ENCODE measurements at regions not wholly inside any gene's neighbourhood (a gene's known extent, or its start where the extent isn't known, plus 50 kb on each side); places are given as distances from the start of the nearest gene placed in this dataset.

DNA sequence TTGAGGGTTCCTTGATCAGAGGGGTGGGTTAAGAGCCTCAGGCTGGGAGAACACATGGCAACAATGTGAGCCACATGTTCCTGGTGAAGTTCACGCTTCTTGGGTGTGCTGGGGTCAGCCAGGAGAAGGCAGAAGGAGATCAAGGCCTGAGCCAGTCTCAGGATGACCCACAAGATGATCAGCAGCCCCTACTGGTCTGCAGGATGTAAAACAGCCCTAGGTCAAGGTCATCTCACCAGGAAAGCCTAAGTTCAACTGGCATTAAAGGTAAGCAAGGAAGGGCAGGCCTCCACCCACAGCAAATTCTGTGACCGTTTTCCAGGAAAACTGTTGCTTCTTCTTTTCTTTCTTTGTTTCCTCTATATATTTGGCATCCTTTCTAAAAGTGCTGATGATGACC is 156.7 kb upstream of the KIRREL3 start:
- no peak overlapping the region for H3K27ac ChIP-seq (ENCODE audit: low read depth in 1 of 2, low read length in 1 of 2)

GRCh38 chr11:127149410-127149809 is 148.8 kb upstream of the KIRREL3 start:
- DNase-seq (no peak), ATAC-seq (ENCODE audit: insufficient read depth, low FRiP score) (no peak)
- Histone ChIP-seq H3K9me3 (ENCODE audit: control insufficient read depth in 4 of 4, insufficient read depth in 3 of 4, low read length in 3 of 4) (no peaks in the 10 kb centered on the region), H3K36me3 (ENCODE audit: control insufficient read depth in 4 of 4, insufficient read depth in 4 of 4, low read length in 4 of 4) (no peaks in the 10 kb centered on the region), H3K27me3 (ENCODE audit: control insufficient read depth in 3 of 3, insufficient read depth in 3 of 3, low read length in 2 of 3) (no peaks in the 10 kb centered on the region), H3K4me3 (no peak overlapping the region), H3K9ac (ENCODE audit: insufficient read depth in 1 of 2, low read length in 2 of 2) (no peak overlapping the region), H3K27ac (ENCODE audit: low read depth in 1 of 2, low read length in 1 of 2) (no peak overlapping the region), H3K4me1 (ENCODE audit: control insufficient read depth in 5 of 5, insufficient read depth in 5 of 5, low read length in 5 of 5) (no peaks in the 10 kb centered on the region)
- 82 to 92% methylated on average over 1 of the region's 1 CpG for WGBS, 2 donors
- TF ChIP-seq CTCF (IDR thresholded peaks at IDR 0.05; ENCODE audit: control extremely low read depth, extremely low read depth) = no peak

More for the DNA sequence above, 156.7 kb upstream of the KIRREL3 start:
- TF ChIP-seq CTCF (IDR thresholded peaks at IDR 0.05; ENCODE audit: control extremely low read depth, extremely low read depth) = no peak
- WGBS, 2 donors = 78 to 82% methylated on average over 2 of the region's 2 CpGs
- no peak overlapping the region for H3K4me3 ChIP-seq
- ATAC-seq (ENCODE audit: insufficient read depth, low FRiP score) = no peak
- H3K9ac ChIP-seq (ENCODE audit: insufficient read depth in 1 of 2, low read length in 2 of 2) = no peak overlapping the region
- no peaks in the 10 kb centered on the region for H3K27me3 ChIP-seq (ENCODE audit: control insufficient read depth in 3 of 3, insufficient read depth in 3 of 3, low read length in 2 of 3)
- DNase-seq = no peak
- H3K4me1 ChIP-seq (ENCODE audit: control insufficient read depth in 5 of 5, insufficient read depth in 5 of 5, low read length in 5 of 5) = no peaks in the 10 kb centered on the region
- H3K9me3 ChIP-seq (ENCODE audit: control insufficient read depth in 4 of 4, insufficient read depth in 3 of 4, low read length in 3 of 4) = no peaks in the 10 kb centered on the region
- no peaks in the 10 kb centered on the region for H3K36me3 ChIP-seq (ENCODE audit: control insufficient read depth in 4 of 4, insufficient read depth in 4 of 4, low read length in 4 of 4)

GRCh38 chr11:127143251-127143650 is 142.7 kb upstream of the KIRREL3 start:
- no peaks in the 10 kb centered on the region for H3K27me3 ChIP-seq (ENCODE audit: control insufficient read depth in 3 of 3, insufficient read depth in 3 of 3, low read length in 2 of 3)
- 92 to 93% methylated on average over 7 of the region's 7 CpGs for WGBS, 2 donors
- no peaks in the 10 kb centered on the region for H3K36me3 ChIP-seq (ENCODE audit: control insufficient read depth in 4 of 4, insufficient read depth in 4 of 4, low read length in 4 of 4)
- no peak overlapping the region for H3K9ac ChIP-seq (ENCODE audit: insufficient read depth in 1 of 2, low read length in 2 of 2)
- no peak overlapping the region for H3K27ac ChIP-seq (ENCODE audit: low read depth in 1 of 2, low read length in 1 of 2)
- DNase-seq (no peak), ATAC-seq (ENCODE audit: insufficient read depth, low FRiP score) (no peak)
- no peak overlapping the region for H3K4me3 ChIP-seq
- no peaks in the 10 kb centered on the region for H3K4me1 ChIP-seq (ENCODE audit: control insufficient read depth in 5 of 5, insufficient read depth in 5 of 5, low read length in 5 of 5)
- no peak for TF ChIP-seq CTCF (IDR thresholded peaks at IDR 0.05; ENCODE audit: control extremely low read depth, extremely low read depth)
- H3K9me3 ChIP-seq (ENCODE audit: control insufficient read depth in 4 of 4, insufficient read depth in 3 of 4, low read length in 3 of 4) = no peaks in the 10 kb centered on the region

GRCh38 chr11:127138613-127139012 is 138.0 kb upstream of the KIRREL3 start:
- H3K9me3 ChIP-seq (ENCODE audit: control insufficient read depth in 4 of 4, insufficient read depth in 3 of 4, low read length in 3 of 4) = no peaks in the 10 kb centered on the region
- H3K9ac ChIP-seq (ENCODE audit: insufficient read depth in 1 of 2, low read length in 2 of 2) = no peak overlapping the region
- H3K4me3 ChIP-seq = no peak overlapping the region
- no peak overlapping the region for H3K27ac ChIP-seq (ENCODE audit: low read depth in 1 of 2, low read length in 1 of 2)
- no peak for DNase-seq
- no peaks in the 10 kb centered on the region for H3K27me3 ChIP-seq (ENCODE audit: control insufficient read depth in 3 of 3, insufficient read depth in 3 of 3, low read length in 2 of 3)
- ATAC-seq (ENCODE audit: insufficient read depth, low FRiP score) = no peak
- WGBS, 2 donors = 90 to 96% methylated on average over 3 of the region's 3 CpGs
- no peaks in the 10 kb centered on the region for H3K36me3 ChIP-seq (ENCODE audit: control insufficient read depth in 4 of 4, insufficient read depth in 4 of 4, low read length in 4 of 4)
- TF ChIP-seq CTCF (IDR thresholded peaks at IDR 0.05; ENCODE audit: control extremely low read depth, extremely low read depth) = no peak
- H3K4me1 ChIP-seq (ENCODE audit: control insufficient read depth in 5 of 5, insufficient read depth in 5 of 5, low read length in 5 of 5) = no peaks in the 10 kb centered on the region
